Stimulated activated CD4-positive, alpha-beta T cell treated with anti-CD3 and anti-CD28 coated beads, Interleukin-15, amount 100 ng/mL, for 24 hours (primary cell): ENCODE measurements at regions not wholly inside any gene's neighbourhood (a gene's known extent, or its start where the extent isn't known, plus 50 kb on each side); places are given as distances from the start of the nearest gene placed in this dataset.
"Not testable (repeated sequence)": the region's sequence is repeated elsewhere in the genome, so short reads cannot be mapped to it uniquely, and the experiment has no call there.

Experiments used
- DNase-seq: peaks from one replicate; pipeline ENCODE4 v3.0.0-alpha.2; 2020

GRCh38 chr10:30762620-30763019, 133.1 kb upstream of the LYZL2 start:
- no peak for DNase-seq

DNA sequence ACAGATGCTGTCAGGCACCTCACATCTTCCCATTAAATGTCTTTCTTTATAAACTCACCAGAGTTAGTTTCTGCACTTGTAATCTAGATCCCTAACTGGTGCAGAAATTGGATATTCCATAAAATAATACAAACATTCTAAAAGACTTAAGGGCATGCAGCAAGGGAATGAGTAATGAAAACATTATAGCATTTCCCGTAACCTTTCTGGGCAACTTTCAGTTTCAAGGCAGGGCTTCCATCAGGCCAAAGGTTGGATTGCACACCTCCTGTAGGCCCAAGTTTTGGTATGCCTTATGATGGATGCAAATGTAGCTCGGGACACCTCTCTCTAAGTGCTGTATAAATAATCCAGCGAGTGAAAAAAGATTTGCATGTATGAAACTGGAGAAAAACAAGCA, 129.9 kb upstream of the LYZL2 start:
- no peak for DNase-seq

- DNase-seq, result no peak
These were observed 128.8 kb upstream of the LYZL2 start for GRCh38 chr10:30758338-30758737.

DNA sequence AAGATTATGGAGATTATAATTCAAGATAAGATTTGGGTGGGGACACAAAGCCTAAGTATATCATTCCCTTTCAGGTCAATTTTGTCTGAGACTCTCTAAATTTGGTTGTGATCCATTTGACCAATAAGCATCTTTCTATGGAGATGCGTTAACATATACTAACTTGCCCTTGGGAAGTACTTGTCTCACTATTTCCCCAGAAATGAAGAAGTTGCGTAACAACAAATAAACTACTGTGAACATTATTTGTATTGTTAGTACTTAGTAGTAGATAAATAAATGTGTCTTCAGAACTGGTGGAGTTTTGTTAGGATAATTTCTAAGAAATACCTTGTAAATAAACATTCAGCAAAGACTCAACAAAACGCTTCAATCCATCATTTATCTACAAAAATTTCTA, 127.3 kb upstream of the LYZL2 start:
- no peak for DNase-seq

DNA sequence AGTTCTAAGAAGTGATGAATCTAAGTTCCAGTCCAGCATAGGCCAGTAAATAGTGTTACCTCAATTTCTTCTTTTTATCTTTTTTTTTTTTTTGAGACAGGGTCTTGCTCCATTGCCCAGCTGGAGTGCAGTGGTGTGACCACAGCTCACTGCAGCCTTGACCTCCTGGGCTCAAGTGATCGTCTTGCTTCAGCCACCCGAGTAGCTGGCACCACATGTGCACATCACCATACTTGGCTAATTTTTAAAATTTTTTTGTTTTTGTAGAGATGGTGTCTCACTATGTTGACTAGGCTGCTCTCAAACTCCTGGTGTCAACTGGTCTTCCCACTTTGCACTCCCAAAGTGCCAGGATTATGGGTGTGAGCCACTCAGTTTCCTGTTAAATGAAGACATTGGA, 126.6 kb upstream of the LYZL2 start:
- DNase-seq, result no peak

GRCh38 chr10:30755441-30755953, 125.9 kb upstream of the LYZL2 start:
- no peak for DNase-seq

GRCh38 chr10:30752481-30752881, 122.9 kb upstream of the LYZL2 start:
- no peak for DNase-seq

DNA sequence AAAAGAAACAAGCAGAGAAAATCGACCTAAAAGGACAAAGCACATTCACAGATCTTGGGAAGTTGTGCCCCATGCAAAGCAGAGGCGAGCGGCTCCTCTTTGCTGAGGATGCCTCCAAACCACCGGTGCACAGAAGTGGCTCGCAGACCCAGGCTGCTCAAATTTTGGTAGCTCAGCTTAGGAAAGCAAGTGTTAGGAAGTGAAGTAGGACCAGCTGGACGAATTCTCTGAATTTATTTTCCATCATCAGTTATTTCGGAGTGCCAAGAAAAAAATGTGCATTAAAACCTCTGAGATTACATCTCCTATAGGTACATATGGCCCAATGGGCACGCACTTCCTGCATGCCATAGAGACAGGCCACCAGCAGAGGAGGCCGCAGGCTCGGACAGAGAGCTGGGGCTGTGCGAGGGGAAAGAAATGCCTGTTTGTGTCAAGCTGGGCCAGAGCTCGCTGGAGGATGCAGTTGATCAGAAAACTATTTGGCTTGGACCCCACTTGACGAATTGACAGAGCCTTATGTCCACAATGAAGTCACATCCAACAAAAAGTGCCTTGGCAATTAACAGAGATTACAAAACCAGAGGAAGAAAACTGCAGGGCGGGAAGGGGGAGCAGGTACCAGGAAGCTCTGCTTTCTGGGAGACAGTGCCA, 122.3 kb upstream of the LYZL2 start:
- peak; percentile 73 for DNase-seq

DNA sequence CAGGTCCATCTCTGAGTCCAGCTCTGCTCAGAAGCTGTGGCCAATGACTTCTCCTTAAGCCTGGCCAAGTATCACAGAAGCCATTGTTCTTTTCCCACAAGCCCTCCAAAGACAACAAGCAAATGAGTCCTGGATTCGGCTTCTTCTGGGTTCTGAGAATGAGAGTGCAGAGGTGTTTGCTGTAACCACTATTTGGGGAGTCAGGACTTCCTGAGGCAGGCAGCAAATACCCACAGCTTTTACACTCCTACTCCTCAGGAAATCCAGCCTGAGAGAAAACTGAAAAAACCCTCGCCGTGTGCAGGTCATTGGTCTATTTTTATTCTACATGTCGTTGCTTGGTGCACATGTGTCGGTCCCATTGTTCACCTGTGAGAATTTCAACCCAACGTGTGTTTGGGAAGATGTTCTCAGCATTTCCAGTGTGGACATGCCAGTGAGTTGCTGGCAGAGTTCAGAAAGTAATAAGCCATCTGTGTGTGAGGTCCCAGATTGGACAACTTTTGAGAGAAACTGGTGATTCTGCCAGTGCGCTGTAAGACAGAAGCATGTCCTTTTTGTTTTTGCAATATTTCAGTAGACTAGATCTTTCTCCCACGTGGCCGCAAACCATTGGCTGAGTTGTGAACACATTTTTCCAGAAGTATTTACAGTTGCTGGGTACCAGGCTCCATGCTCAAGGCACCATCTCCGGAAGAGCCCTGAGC, 121.6 kb upstream of the LYZL2 start:
- no peak for DNase-seq

- DNase-seq, result no peak
These were observed 119.8 kb upstream of the LYZL2 start for GRCh38 chr10:30749385-30749784.

GRCh38 chr10:30748152-30748973, 118.8 kb upstream of the LYZL2 start:
- DNase-seq, result no peak

GRCh38 chr10:30747633-30748032, 118.1 kb upstream of the LYZL2 start:
- peak; percentile 65 for DNase-seq

DNA sequence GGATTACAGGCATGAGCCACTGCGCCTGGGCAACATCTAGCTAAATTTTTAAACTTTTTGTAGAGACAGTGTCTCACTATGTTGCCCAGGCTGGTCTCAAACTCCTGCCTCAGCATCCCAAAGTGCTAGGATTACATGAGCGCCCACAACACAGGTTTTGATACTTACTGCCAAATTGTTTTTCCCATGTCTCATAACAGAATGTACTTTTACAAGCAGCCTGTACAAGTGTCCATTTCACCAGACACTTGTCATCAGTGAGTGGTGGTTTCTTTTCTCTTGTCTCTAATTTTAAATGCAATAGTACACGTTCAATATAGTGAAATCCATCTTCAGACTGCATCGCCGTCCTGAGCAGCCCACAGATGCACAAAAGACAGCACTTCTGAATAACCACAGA, 116.4 kb upstream of the LYZL2 start:
- no peak for DNase-seq

- no peak for DNase-seq
These were observed 114.6 kb upstream of the LYZL2 start for GRCh38 chr10:30744106-30744505.

DNA sequence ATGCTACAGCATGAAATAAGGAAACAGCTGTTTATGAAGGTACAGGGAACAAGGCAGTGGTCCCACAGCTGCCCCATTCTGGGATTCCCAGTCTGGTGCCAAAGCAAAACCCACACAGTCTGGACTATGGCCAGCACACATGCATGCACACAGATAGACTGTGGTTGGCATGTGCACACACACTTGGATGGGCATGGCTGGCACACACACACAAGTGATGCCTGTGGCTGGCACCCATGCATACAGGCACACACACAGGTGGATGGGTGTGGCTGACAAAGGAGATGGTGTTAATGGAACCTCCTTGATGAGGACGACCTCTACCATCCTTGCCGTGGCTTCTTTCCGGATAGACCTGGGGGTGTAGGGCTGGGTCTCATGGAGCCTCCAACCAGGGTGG, 114.0 kb upstream of the LYZL2 start:
- no peak for DNase-seq

- DNase-seq, result no peak
These were observed 112.9 kb upstream of the LYZL2 start for GRCh38 chr10:30742471-30742870.

DNA sequence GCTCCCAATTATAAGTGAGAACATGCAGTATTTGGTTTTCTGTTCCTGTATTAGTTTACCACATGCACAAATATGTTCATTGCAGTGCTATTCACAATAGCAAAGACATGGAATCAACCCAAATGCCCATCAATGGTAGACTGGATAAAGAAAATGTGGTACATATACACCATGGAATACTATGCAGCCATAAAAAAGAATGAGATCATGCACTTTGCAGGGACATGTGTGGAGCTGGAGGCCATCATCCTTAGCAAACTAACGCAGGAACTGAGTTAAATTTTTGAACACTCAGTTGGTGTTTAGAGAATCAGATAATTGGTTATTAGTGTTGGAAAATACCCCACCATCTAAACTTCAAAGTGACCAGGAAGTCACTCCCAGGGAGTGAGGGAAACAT, 111.2 kb upstream of the LYZL2 start:
- not testable (repeated sequence) for DNase-seq

DNA sequence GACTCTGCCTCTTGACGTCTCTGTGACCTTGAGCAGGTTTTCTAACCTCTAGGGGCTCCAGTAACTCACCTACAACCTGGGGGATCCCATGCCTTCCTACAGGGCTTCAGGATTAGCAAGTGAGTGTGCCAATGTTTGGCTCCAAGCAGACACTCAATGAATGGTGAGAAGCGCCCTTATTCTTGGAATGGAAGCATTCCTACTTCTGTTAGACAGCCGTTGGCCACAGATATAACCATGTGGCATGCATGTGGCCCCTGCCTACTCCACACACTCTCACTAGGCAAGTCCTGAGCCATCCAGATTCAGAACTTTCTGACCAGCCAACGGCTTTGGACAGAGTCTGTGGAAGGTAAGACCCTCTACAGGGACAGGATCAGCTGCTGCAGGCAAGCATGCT, 108.9 kb upstream of the LYZL2 start:
- DNase-seq, result no peak

DNA sequence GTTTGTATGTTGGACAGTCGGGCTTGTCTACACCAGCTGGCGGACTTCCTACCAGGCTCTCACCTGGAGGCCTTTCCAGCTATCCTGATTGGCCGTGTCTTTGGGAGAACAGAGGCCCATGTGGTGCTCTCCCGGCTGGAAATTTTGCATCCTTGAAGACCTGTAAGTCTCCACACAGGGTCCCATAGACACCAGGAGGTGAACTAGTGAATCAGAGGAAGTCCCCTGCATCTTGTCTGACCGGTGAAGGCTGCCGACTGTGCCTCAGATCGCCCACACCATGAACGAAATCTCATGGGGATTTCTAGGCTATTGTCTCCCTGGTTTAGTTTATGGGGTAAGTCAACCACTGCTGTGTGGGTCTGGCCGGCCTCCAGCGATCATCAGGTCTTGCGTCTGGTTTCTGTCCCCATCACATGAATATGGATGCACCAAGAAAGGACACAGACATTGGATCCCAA, 108.4 kb upstream of the LYZL2 start:
- no peak for DNase-seq

GRCh38 chr10:30736685-30737232, 107.2 kb upstream of the LYZL2 start:
- no peak for DNase-seq

DNA sequence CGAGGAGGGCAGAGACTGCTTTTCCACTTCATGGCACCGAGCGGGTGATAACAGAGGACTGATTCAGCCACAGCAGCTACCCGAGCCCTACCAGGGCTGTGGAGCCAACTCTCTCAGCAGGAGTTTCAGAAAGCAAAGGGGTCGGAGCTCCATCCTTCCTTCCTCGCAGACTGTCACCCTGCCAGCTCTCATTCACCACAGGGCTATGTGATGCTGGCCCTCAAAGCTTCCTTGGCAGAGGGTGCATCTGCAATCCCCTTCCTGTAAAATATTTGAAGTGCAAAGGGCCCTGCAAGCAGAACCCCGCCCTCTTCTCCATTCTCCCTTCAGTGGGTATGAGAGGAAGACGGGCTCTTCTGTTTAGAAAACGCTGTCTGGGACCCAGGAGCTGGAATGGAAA, 105.3 kb upstream of the LYZL2 start:
- no peak for DNase-seq

DNA sequence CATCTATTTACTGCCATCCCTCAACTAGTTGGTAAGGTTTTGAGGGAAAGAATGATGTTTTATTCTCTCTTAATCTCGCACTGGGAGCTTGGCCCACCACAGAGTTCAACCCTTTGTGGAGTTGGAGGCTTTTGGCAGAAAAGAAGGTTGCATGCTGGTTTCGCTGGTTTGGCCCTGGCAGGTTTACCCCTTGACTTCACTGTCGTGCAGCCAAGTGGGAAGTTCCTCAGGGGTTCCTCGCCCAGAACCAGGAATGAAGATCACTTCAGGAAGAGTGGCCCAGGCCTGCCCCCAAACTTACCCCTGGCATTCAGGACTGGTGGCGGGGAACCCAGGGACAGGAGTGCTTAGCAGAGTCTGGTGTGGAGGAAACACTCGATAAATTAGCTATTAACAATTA, 103.1 kb upstream of the LYZL2 start:
- no peak for DNase-seq

GRCh38 chr10:30731963-30732362, 102.4 kb upstream of the LYZL2 start:
- DNase-seq, result no peak
